H1 (cell line): ENCODE measurements at regions not wholly inside any gene's neighbourhood (a gene's known extent, or its start where the extent isn't known, plus 50 kb on each side); places are given as distances from the start of the nearest gene placed in this dataset.

Experiments used
- FOSL1 ChIP-seq: IDR thresholded peaks from 2 replicates; pipeline ENCODE4 v1.6.1; 2011; ENCODE audit warnings: mild to moderate bottlenecking, low read depth, low read length, moderate library complexity; ENCODE audit not compliant: insufficient read depth
- KDM4A ChIP-seq: IDR thresholded peaks from one replicate; pipeline ENCODE4 v1.7.1; 2012; ENCODE audit warnings: low read depth, mild to moderate bottlenecking, moderate library complexity, low read length, inconsistent platforms; ENCODE audit not compliant: severe bottlenecking
- NANOG ChIP-seq: IDR thresholded peaks from 2 replicates; pipeline ENCODE4 v1.6.1; 2011; ENCODE audit warnings: low read length, low read depth, mild to moderate bottlenecking, inconsistent platforms; ENCODE audit not compliant: insufficient read depth, poor library complexity, severe bottlenecking
- POU5F1 ChIP-seq: IDR thresholded peaks from 2 replicates; pipeline ENCODE4 v1.6.1; 2011; ENCODE audit warnings: low read depth, mild to moderate bottlenecking, low read length, moderate library complexity
- SP1 ChIP-seq: IDR thresholded peaks from 2 replicates; pipeline ENCODE4 v1.6.1; 2011; ENCODE audit warnings: low read depth, low read length
- TCF12 ChIP-seq: IDR thresholded peaks from 2 replicates; pipeline ENCODE4 v1.6.1; 2011; ENCODE audit warnings: low read depth, mild to moderate bottlenecking, low read length

DNA sequence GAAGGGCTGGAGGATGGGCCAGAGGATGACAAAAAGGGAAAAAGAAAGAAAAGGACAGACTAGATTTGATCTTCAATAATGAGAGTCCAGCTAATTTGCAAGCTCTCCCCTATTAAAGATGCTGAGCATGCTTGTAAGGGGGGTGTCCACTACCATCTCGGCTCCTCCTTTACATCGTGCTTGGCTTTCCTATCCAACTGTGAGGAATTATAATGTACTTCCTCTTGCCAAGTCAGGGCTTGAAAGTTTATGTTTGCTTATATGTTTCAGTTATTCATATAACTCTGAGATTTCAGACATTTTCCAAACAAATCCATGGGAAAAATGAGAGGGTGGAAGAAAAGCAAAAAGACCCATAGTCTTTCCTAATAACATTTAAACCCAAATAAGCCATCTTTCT, 387.1 kb downstream of the METTL15 start (continued):
- no peak for TF ChIP-seq NANOG
- TF ChIP-seq SP1, result no peak
- TF ChIP-seq TCF12, result no peak
- no peak for TF ChIP-seq POU5F1
- no peak for TF ChIP-seq FOSL1
- TF ChIP-seq KDM4A, result no peak
